OCI-LY3 (cell line): ENCODE measurements at regions not wholly inside any gene's neighbourhood (a gene's known extent, or its start where the extent isn't known, plus 50 kb on each side); places are given as distances from the start of the nearest gene placed in this dataset.
A peak's percentile ranks its signal among the peaks of the same experiment; 100 is the strongest.

Experiments
- H2AFZ ChIP-seq: fragments of 200-600, 300-600 bp; shearing (Covaris generic); 2 replicates; pipeline ENCODE4 v1.6.0; 2014; ENCODE audit warnings: antibody characterized with exemption, low read depth, low read length
- H3K27ac ChIP-seq: fragments of 200-600, 300-600 bp; sonication (generic); 2 replicates; pipeline ENCODE4 v1.5.1; 2014; ENCODE audit warnings: mild to moderate bottlenecking, low read length, moderate library complexity, mixed read lengths
- H3K27me3 ChIP-seq: fragments of 200-600, 300-600 bp; sonication (generic); 2 replicates; pipeline ENCODE4 v1.6.1; 2014; ENCODE audit warnings: low read depth, low read length, mixed read lengths
- H3K36me3 ChIP-seq: fragments of 200-600, 300-600 bp; sonication (generic); replicated peaks from 2 replicates; pipeline ENCODE3; 2014; ENCODE audit warnings: low read depth, low read length, mixed read lengths
- H3K4me1 ChIP-seq: fragments of 300-600, 200-600 bp; sonication (generic); 2 replicates; pipeline ENCODE4 v1.6.1; 2014; ENCODE audit warnings: low read length, mixed read lengths
- H3K4me2 ChIP-seq: fragments of 200-600, 300-600 bp; sonication (generic); 2 replicates; pipeline ENCODE4 v1.6.1; 2014; ENCODE audit warnings: low read length, mixed read lengths
- H3K4me3 ChIP-seq: fragments of 300-600, 200-600 bp; sonication (generic); 2 replicates; pipeline ENCODE4 v1.5.1; 2014; ENCODE audit warnings: antibody characterized with exemption, mild to moderate bottlenecking, low read length, moderate library complexity
- H3K79me2 ChIP-seq: fragments of 300-600, 200-600 bp; shearing (Covaris generic); 2 replicates; pipeline ENCODE4 v1.6.1; 2014; ENCODE audit warnings: mild to moderate bottlenecking, low read length, mixed read lengths
- H3K9ac ChIP-seq: fragments of 300-600, 200-600 bp; shearing (Covaris generic); 2 replicates; pipeline ENCODE4 v1.6.0; 2014; ENCODE audit warnings: mild to moderate bottlenecking, low read length, moderate library complexity
- H3K9me3 ChIP-seq: fragments of 200-600, 300-600 bp; shearing (Covaris generic); 2 replicates; pipeline ENCODE4 v1.6.1; 2014; ENCODE audit warnings: low read length, mixed read lengths; ENCODE audit not compliant: insufficient read depth
- H4K20me1 ChIP-seq: fragments of 200-600, 300-600 bp; sonication (generic); 2 replicates; pipeline ENCODE4 v1.6.1; 2016; ENCODE audit warnings: low read length, mixed read lengths; ENCODE audit not compliant: insufficient read depth
- CTCF ChIP-seq: fragments of 200-600, 300-600 bp; sonication (generic); IDR thresholded peaks from 2 replicates; pipeline ENCODE4 v1.5.1; 2014; ENCODE audit warnings: antibody characterized with exemption, low read length, low read depth
- EZH2phosphoT487 ChIP-seq: fragments of 200-600 bp; shearing (Covaris generic); IDR thresholded peaks from 2 replicates; pipeline ENCODE4 v1.6.1; 2018; ENCODE audit warnings: antibody characterized with exemption, mixed run types, low read depth

GRCh38 chr16:48911700-48912099, 301.7 kb upstream of the N4BP1 start:
- Histone ChIP-seq H3K36me3 (no peaks in the 10 kb centered on the region), H3K79me2 (no peaks in the 10 kb centered on the region)

GRCh38 chr16:48910214-48910613, 300.2 kb upstream of the N4BP1 start:
- H3K4me1 ChIP-seq, result peaks cover 27% of the 10 kb centered on the region
- H3K4me2 ChIP-seq, result no peak overlapping the region
- peaks cover 7% of the 10 kb centered on the region; the same call in 1 of the 2 replicates for H3K27me3 ChIP-seq
- H2AFZ ChIP-seq, result no peak overlapping the region
- H3K9me3 ChIP-seq, result no peaks in the 10 kb centered on the region
- no peak for TF ChIP-seq CTCF
- no peak for TF ChIP-seq EZH2phosphoT487
- no peaks in the 10 kb centered on the region for H3K36me3 ChIP-seq
- no peak overlapping the region for H3K9ac ChIP-seq
- H4K20me1 ChIP-seq, result no peaks in the 10 kb centered on the region
- H3K27ac ChIP-seq, result no peak overlapping the region
- H3K4me3 ChIP-seq, result no peak overlapping the region
- H3K79me2 ChIP-seq, result no peaks in the 10 kb centered on the region

More at GRCh38 chr16:48911700-48912099, 301.7 kb upstream of the N4BP1 start:
- H4K20me1 ChIP-seq, result no peaks in the 10 kb centered on the region
- no peaks in the 10 kb centered on the region for H3K9me3 ChIP-seq
- H3K4me1 ChIP-seq, result peaks cover 27% of the 10 kb centered on the region
- no peak overlapping the region for H2AFZ ChIP-seq
- H3K9ac ChIP-seq, result no peak overlapping the region
- TF ChIP-seq EZH2phosphoT487 (no peak), CTCF (peak; percentile 31)
- no peak overlapping the region for H3K27ac ChIP-seq
- no peak overlapping the region for H3K4me2 ChIP-seq
- H3K4me3 ChIP-seq, result no peak overlapping the region
- H3K27me3 ChIP-seq, result peaks cover 7% of the 10 kb centered on the region; the same call in 1 of the 2 replicates

- TF ChIP-seq CTCF, result no peak
- TF ChIP-seq EZH2phosphoT487, result no peak
- Histone ChIP-seq H3K4me3 (no peak overlapping the region), H3K9ac (no peak overlapping the region), H3K27me3 (peaks cover 7% of the 10 kb centered on the region; the same call in 1 of the 2 replicates), H2AFZ (no peak overlapping the region), H3K4me2 (no peak overlapping the region), H4K20me1 (no peaks in the 10 kb centered on the region), H3K36me3 (no peaks in the 10 kb centered on the region), H3K9me3 (no peaks in the 10 kb centered on the region), H3K27ac (no peak overlapping the region), H3K79me2 (no peaks in the 10 kb centered on the region), H3K4me1 (peaks cover 31% of the 10 kb centered on the region)
These were observed 299.3 kb upstream of the N4BP1 start for GRCh38 chr16:48909231-48909630.

GRCh38 chr16:48907906-48908634, 298.1 kb upstream of the N4BP1 start:
- Histone ChIP-seq H3K79me2 (no peaks in the 10 kb centered on the region), H4K20me1 (no peaks in the 10 kb centered on the region), H3K9me3 (no peaks in the 10 kb centered on the region), H3K4me2 (peak overlapping the region; percentile 59), H3K27ac (no peak overlapping the region), H3K36me3 (no peaks in the 10 kb centered on the region), H2AFZ (no peak overlapping the region), H3K4me1 (peaks cover 33% of the 10 kb centered on the region), H3K9ac (no peak overlapping the region), H3K4me3 (peak overlapping the region; percentile 4; the same call in 1 of the 2 replicates), H3K27me3 (peaks cover 7% of the 10 kb centered on the region; the same call in 1 of the 2 replicates)
- TF ChIP-seq EZH2phosphoT487 (no peak), CTCF (no peak)
